HL-60 (cell line): ENCODE measurements at regions not wholly inside any gene's neighbourhood (a gene's known extent, or its start where the extent isn't known, plus 50 kb on each side); places are given as distances from the start of the nearest gene placed in this dataset.
A peak's percentile ranks its signal among the peaks of the same experiment; 100 is the strongest.

Source experiments
- DNase-seq, 2 experiments: peaks; one replicate each; pipeline ENCODE4 v3.0.0-alpha.2; 2010 to 2020; ENCODE audit warnings: low read depth in 1 of 2, low spot score in 1 of 2
- H3K27ac ChIP-seq: fragments of 250-450 bp; sonication (Bioruptor Pico); replicated peaks from 2 replicates; pipeline ENCODE4 v1.5.1; 2020; ENCODE audit warnings: mild to moderate bottlenecking, moderate library complexity
- H3K27me3 ChIP-seq: fragments of 250-450 bp; sonication (Bioruptor Pico); 2 replicates; pipeline ENCODE4 v1.5.1; 2021; ENCODE audit warnings: mild to moderate bottlenecking, moderate library complexity; ENCODE audit not compliant: insufficient read depth, poor library complexity, severe bottlenecking
- H3K4me3 ChIP-seq: replicated peaks from 2 replicates; pipeline ENCODE4 v1.5.1; 2011; ENCODE audit warnings: mild to moderate bottlenecking, control low read depth, low read length; ENCODE audit not compliant: insufficient read depth
- CTCF ChIP-seq: IDR thresholded peaks from one replicate; pipeline ENCODE4 v1.5.1; 2011; ENCODE audit warnings: low read length, control low read depth, inconsistent platforms; ENCODE audit not compliant: insufficient read depth
- GABPA ChIP-seq: IDR thresholded peaks from 2 replicates; pipeline ENCODE4 v1.6.1; 2012; ENCODE audit warnings: low read depth
- POLR2AphosphoS5 ChIP-seq: IDR thresholded peaks from 2 replicates; pipeline ENCODE4 v1.6.1; 2012; ENCODE audit warnings: low read depth
- REST ChIP-seq: IDR thresholded peaks from 2 replicates; pipeline ENCODE4 v1.6.1; 2012; ENCODE audit warnings: low read depth; ENCODE audit not compliant: insufficient replicate concordance
- SPI1 ChIP-seq: IDR thresholded peaks from 2 replicates; pipeline ENCODE4 v1.6.1; 2012; ENCODE audit warnings: low read depth, mild to moderate bottlenecking, borderline replicate concordance

DNA sequence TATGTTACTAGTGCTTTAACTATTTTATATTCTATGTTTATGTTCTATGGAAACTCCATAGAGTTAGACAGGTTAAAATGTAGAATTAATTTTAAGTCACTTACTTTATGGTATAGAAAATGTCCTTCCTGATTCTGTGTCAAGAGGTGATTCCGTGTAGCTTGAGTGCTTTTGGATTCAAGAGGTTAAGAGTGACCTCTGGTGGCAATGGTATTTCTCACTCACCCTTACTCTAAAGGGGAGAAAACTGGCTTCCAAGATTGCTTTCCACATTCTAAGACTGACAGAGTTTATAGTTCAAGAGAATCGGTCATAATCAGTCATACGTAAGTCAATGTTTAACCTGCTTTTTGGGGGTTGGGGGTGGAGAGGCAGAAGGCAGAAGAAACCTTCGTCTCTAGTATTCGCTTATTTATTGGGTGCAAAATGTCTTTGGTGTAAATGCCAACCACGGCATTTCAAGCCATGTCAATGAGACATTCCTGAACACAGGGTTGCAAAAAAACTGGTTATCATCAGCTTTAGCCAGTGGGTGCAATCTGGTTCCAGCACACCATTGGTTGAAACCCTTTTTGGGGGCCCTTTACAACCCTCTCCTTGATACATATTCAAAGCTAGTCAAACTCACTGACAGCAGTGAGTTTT is 92.0 kb upstream of the VGLL3 start:
- no peak overlapping the region for H3K4me3 ChIP-seq
- peak in 1 of 2 experiments; percentile 37 for DNase-seq
- H3K27me3 ChIP-seq: no peaks in the 10 kb centered on the region
- H3K27ac ChIP-seq: no peak overlapping the region
- TF ChIP-seq GABPA: no peak
- peak; percentile 42 for TF ChIP-seq CTCF

DNA sequence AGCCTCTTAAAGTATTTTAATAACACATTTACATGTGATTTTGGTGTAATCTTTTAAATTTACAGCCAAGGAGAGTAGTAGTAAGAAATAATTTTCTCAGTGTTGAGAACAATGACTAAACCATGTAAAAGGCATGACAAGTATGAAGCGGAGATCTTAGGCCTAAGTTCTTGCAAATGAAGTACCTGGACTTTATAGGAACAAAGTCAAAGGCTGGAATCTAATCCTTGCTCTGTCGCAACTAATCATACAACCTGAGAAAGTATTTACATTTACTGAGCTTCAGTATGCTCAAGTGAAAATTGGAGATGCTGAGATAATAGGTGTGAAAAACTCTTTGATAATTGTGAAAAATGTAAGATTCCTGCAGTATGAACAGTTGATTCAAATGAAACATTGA is 86.4 kb upstream of the VGLL3 start:
- Histone ChIP-seq H3K27ac (no peak overlapping the region), H3K27me3 (no peaks in the 10 kb centered on the region), H3K4me3 (no peak overlapping the region)
- no peak for DNase-seq
- no peak for TF ChIP-seq CTCF
- no peak for TF ChIP-seq GABPA

DNA sequence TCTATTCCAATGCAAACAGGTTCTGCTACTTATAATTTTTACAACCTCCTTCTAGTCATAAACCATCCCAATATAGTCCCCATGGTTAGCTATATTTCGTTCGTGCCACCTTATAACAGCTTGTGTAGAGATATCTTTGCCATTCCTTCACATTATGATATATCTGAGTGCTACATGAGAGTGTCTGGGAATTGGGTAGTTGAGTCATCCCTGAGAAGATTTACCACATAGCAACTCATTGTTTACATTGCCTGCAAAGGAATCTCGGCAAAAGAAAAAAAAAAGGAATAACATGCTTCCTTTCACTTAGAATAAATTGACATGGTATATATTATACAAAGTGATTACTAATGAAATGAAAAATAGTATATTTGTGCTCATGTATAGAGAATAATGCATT is 86.0 kb upstream of the VGLL3 start:
- H3K27ac ChIP-seq: no peak overlapping the region

GRCh38 chr3:87073496-87074145 is 82.7 kb upstream of the VGLL3 start:
- no peak for DNase-seq
- no peak for TF ChIP-seq SPI1
- TF ChIP-seq REST: no peak
- TF ChIP-seq CTCF: no peak
- TF ChIP-seq GABPA: no peak

More for the DNA sequence above, 86.0 kb upstream of the VGLL3 start:
- no peak overlapping the region for H3K4me3 ChIP-seq
- DNase-seq: no peak
- TF ChIP-seq CTCF: no peak
- TF ChIP-seq GABPA: no peak
- no peak for TF ChIP-seq POLR2AphosphoS5
- H3K27me3 ChIP-seq: no peaks in the 10 kb centered on the region

More at GRCh38 chr3:87073496-87074145, 82.7 kb upstream of the VGLL3 start:
- Histone ChIP-seq H3K27ac (no peak overlapping the region), H3K27me3 (no peaks in the 10 kb centered on the region), H3K4me3 (no peak overlapping the region)
